A673 (cell line): ENCODE measurements at regions not wholly inside any gene's neighbourhood (a gene's known extent, or its start where the extent isn't known, plus 50 kb on each side); places are given as distances from the start of the nearest gene placed in this dataset.

Experiments used
- CTCF ChIP-seq: fragments of 300-800, 200-600 bp; sonication (generic); conservative IDR thresholded peaks from 2 replicates; pipeline ENCODE4 v1.5.1; 2017; ENCODE audit warnings: low read depth, mild to moderate bottlenecking, antibody characterized with exemption, low read length, moderate library complexity, mixed read lengths
- EZH2 ChIP-seq: fragments of 200-600 bp; sonication (generic); IDR thresholded peaks from 2 replicates; pipeline ENCODE4 v1.6.1; 2017; ENCODE audit warnings: borderline replicate concordance, low read depth, mild to moderate bottlenecking, mixed read lengths, antibody characterized with exemption, low read length; ENCODE audit not compliant: poor library complexity, severe bottlenecking

GRCh38 chr17:27402943-27403342, 53.3 kb upstream of the KSR1 start:
- no peak for TF ChIP-seq CTCF
- TF ChIP-seq EZH2: no peak
